ENCODE measurements at regions not wholly inside any gene's neighbourhood (a gene's known extent, or its start where the extent isn't known, plus 50 kb on each side); places are given as distances from the start of the nearest gene placed in this dataset.

DNA sequence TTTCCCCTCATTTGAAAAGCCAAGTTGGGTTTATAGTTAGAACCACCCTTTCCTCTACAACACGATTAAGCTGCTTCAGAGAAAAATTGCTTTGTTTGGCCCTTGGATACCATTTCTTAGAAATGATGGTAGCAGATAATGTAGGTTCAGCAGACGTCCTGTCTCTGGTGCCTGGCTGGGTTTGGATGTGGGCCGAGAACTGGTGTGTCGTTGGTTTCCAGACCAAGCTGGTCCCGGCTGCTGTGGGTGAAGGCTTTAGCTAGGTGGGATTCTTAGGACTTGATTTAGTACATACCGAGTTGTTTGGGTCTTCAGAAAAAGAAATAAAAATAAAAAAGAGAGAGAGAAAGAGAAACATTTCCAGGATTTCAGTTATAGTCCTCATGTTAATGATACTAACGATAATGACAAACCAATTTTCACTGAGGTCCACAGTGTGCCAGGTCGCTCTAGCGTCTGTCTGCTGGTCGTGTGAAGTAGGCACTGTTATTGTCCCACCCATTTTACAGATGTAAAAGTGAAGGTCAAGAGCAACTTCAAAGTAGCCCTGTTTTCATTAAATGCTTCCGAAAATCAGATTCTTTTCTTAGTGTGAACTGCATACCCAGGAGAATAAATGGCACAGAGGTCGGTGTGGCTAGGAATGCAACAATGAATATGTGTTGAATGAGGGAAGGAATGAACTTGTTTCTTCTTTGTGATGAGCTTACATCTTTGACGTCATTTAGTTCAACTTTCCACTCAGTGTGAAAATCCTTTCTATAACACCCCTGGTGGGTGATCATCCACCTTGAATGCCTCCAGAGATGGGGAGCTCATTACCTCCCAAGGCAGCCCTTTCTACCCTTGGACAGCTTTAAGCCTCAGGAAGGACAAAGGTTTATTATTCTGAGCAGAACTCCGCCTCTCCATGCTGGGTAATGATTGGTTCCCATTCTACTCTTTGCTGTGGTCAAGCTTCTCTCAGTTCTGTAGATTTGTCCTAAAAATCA, 115.9 kb downstream of the INHBB start:
- no peak for DNase-seq

DNA sequence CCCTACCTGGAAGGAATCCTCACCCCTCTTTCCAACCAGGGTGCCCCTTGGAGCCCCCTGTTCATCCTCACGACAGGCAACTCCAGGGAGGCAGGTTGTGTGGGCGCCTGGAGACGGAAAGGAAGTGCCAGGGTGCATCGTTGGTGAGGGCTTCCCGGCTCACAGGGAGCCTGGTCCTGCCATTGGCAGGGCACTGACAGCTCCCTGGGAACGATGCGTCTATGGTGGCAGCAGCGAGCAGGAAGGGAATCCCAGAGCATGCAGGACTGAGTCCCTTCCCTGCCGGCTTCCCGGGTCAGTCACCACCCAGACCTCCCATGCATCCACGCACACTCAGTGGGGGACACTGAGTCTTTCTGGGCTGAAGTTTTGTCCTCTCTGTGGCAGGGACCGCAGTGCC, 117.6 kb downstream of the INHBB start:
- no peak for DNase-seq

DNA sequence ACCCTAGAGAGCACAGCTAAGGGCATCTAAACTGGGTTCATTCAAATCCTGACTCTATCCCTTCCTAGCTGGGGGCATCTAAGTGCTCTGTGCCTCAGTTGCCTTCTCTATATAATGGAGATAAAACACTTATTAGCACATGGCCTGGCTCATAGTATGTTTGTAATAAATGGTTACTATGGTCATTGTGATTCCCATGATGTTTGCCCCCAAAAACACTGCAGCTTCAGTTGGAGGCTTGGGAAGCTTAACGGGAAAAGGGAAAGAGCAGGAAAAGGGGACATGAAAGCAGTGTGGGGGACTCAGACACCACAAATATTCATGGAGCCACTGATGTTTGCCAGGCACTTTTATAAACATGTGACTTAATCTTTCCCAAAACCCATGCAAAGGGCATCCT, 118.1 kb downstream of the INHBB start:
- DNase-seq = no peak

DNA sequence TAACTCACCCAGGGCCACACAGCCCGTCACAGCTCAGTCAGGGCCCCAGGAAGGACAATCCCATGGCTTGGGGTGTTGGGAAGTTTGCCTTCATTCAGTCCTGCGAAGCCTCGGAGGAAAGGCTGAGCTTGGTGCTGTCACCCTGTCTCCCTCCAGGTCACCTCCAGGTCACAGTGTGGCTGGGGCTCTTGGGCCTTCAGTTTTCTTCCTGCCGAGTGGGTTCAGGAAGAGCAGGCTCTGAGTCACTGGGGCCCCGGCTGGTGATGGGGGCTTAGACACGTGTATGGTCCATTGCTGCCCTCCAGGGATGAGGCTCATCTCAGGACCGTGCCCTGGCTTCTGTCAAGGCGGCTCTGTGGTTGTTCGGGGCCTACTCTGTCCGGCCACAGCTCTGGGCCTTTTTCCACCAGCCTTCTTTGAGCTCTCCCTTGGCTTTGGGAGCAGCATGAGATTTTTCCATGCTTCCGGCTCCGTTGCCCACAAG, 118.6 kb downstream of the INHBB start:
- no peak for DNase-seq

DNA sequence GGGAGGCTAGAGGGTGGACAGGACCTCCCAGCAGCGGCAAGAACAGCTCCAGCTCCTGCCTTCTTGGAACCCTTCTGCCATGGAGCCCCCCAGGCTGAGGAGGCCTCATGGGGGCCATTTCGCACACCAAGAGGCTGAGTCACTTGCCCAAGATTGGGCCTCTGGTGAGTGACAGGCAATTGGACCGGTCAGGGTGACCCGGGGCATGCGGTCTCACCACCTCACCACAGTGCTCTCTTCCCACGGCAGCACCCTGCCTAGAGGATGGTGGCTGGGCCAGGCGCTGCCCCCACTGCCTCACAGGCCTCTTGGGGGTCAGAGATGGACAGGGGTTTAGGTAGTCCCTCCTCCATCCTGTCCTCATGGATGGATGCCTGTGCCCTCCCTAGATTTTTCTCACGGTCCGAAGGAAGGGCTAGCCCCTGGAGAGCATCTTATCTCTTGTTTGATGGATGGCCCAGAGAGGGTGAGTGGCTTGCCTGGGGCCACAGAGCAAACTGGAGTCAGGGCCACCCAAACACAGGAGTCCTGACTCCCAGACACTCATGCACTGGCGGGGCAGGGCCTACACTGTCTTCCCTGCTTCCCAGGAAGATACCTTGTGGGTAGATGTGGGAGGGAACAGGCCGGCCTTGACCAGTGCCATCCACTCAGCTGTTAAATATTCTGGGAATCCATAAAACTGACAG, 119.2 kb downstream of the INHBB start:
- no peak for DNase-seq

DNA sequence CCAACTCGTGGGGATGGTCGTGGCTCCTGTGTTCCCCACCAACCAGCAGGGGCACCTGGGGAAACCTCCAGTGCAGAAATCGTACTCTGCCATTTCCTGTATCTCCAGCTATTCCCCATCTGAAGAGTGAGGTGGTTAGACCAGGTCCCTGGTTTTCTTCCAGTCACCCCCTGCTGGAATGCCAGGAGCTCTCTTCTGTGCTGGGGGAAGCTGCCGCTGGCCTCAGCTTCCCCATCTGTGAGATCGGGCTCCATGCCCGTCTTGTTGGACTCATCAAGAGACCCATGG, 119.7 kb downstream of the INHBB start:
- DNase-seq = no peak

DNA sequence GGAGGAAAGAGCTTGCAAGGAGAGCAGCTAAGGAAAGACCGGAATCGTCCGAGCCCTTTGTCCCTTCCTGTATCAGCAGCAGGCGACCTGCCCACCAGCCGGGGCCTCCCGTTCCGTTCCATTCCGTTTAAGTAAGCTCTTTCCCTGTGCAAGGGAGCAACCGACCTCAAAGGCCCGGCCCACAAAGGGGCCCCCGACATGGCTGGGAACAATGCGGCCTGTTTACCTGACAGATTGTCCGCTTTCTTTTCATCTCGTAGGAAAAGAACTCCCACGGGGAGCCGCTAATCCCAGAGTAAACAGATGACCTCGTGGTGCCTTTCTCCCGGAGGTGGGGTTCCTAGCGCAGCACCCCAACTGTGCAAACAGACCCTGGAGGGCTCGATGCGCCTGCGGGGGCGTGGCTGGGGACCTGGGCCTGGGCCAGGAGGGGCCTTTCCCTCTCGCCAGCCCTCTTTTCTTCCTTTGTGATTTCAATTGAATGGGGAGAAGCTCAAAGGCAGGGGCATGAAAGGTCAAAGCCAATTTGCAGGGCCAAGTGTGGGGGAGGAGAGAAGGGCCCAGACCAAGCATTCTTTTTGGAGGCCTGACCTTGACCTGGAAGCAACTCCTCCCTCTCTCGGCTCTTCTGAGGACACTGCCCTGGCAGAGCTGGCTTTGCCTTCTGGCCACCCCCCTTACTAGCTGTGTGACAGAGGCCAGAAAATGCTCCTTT, 120.2 kb downstream of the INHBB start:
- DNase-seq = no peak

DNA sequence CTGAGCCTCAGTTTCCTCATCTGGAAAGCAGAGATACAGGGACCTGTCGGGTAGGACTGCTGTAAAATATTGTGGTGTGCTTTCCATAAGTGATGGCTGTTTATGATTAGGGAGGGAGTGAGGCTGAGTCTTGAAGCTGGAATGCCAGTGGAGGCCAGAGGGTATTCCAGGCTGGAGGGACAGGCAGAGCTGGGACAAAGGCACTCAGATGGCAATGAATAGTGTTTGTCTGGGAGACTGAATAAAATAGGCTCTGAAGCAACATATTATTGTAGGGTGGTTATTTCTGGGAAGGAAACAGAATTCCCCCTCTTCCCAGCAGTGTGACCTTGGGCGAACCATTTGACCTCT, 120.7 kb downstream of the INHBB start:
- no peak for DNase-seq

DNA sequence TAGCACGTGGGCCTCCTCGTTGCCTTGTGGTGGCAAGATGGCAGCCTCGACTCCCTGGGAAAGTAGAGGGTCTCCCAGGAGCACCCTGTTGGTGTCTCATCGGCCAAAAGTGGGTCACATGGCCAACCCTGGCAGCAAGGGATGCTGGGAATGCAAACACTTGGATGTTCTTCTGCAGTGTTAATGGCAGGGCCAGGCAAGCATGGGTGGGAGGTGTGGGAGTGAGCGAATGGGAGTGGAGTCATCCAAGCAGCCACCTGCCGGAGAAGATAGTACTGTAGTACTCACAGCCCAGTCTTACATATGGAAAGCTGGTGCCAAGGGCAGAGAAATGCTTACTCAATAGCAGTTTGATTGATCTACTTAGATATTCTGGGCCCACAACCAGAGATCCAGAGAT, 122.2 kb downstream of the INHBB start:
- DNase-seq = no peak

DNA sequence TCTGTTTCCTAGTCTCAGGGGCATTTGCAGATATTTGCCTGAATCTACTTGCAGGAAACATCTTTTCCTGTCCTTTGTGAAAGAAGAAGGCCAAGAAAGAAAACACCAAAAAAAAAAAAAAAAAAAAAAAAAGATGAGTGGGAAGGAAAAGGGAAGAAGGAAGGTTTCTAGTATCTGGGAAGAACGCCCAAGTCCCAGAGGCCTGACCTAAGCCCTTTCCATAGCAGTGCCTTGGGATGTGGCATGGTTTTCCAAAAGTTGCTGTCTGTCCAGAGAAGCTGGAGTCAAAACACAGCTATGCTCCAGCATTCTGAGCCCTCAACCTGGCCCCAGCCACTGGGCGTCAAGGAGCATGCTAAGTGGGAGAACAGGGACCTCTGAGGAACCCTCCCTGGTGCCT, 123.5 kb downstream of the INHBB start:
- no peak for DNase-seq

DNA sequence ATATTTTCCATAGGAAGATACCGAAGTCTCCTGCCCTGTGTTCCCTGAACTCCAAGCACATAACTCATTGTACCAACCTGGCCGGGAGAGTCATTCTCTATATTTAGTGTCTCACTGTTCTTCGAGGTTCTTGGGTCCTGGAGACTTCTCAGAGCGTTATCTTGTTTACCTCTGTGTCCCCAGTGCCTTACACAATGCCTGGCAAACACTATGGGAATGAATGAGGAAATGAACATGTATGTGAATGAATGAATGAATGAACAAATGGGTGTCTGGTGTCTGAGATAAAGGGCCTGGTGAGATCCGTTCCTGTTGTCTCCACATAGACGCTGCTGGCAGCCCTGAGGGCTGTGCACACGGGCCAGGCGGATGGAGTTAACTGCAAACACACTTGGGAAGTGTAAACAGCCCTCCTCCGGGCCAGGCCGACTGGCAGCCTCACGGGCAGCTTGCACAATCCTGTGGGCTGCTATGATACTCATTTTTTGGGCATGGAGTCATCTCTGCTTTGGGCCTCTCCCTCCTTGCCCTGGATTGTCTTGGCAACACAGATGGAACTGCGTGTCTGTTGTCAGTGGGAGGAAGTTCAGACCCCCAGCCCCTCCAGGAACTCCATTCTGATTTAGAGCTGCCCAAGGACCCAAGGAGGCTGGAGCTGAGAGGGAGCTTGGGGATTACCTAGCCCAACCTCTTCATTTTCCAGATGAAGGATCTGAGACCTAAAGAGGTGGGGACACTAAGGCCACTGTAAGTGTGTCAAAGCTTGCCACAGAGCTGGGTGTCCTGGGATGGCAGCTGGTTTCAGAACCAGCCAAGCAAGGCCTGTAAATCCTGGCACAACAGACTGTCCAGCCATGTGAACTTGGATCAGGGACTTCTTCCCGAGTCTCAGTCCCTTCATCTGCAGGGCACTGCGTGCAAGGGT, 124.4 kb downstream of the INHBB start:
- no peak for DNase-seq

DNA sequence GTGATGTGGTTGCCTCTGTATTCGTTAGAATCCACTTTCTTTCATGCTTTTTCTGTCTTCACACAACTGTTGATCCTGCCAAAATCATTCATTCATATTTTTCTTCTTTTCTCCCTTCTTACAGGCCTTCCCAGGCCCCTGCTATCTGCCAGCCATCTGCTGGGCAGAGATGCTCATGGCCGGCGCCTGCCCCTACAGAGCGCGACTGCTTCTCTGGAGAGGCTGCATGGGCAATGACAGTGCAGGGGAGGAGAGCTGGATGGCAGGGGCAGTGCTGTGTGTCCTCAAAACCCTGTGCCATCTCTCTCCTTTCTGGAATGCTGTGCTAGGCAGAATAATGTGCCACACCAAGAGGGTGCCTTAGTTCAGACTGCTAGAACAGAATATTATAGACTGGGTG, 125.2 kb downstream of the INHBB start:
- no peak for DNase-seq

DNA sequence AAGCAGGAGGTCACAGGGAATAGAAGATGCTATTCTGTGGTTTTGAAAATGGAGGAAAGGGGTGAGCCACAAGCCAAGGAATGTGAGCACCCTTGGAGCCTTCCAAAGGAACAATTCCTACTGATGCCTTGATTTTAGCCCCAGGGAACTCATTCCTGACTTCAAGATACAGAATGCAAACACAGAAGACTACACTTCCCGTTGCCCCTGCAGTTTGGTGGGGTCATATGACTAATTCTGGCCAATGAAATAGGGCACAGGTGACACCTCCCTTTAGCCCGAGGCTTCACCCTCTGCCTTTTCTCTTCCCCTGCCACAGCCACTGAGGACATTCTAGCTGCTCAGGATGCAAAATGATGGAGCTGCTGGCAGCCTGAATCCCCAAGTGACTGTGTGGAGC, 126.1 kb downstream of the INHBB start:
- no peak for DNase-seq

DNA sequence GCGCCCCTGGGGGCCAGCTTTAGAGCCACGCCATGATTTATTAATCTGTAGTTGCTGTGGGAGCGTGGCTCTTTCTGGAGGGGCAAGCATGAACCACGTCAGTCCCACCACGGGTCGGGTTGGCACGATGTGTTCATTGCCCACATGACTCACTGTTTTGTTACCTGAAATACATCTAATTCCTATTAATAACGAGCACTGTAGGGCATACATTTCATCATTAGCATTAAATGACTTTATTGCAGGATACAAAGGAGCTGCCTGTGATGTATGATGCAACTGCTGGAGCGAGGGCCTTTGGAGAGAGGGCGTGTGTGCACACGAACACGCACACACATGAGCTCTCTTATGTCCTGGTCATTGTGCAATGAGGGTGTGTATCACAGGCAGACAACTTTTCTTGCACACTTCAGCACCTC, 127.0 kb downstream of the INHBB start:
- no peak for DNase-seq

DNA sequence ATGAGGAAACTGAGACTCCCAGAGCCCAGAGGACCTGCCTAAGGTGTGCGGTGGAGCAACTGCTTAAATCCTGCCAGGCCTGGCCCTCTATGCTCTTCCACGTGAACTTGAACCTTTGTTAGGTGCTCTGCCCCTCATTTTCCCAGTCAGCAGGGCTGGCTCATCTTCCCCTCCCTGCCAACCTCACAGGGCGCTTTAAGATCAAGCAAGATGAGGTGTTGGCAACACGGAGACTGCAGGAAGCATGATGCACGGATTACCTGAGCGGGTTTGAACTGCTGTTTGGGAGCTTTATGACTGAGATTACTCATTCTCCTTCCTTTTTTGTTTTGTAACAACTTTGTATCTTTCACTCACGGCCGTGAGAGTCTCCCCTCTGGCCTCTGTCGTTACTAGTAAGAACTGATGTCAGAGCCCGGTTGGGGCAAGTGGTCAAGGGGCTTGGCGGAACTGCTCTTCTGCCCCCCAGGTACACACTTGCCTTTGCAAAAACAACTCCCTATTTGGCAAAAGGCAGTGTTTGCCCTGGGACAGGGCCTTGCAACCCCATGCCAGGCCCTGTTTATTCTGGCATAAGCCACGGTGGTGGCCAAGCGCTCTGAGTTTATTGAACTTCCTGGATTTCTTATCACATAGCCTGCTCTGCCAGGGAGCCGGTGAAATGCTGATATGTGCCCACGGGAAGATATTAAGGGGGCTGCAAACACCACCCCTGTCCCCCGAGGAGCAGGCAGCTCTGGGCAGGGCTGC, 127.8 kb downstream of the INHBB start:
- no peak for DNase-seq

DNA sequence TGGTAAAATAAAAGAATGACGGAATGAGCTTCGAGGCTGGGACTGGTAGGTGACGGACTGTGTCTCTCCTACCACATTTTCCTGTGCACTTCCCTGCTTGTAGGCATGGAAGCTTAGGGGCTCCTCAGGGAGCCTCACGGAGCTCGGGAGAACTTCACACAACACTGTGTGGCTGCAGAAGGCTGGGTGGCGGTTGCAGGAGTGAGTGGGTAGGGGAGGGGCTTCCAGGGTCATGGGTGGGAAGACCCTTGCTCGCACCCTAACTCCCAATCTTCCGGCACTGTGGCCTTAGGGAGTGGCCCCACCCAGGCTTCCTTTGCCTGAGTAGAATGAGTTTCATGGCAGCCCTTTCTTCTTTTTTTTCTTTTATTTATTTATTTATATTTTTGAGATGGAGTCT, 128.6 kb downstream of the INHBB start:
- no peak for DNase-seq

DNA sequence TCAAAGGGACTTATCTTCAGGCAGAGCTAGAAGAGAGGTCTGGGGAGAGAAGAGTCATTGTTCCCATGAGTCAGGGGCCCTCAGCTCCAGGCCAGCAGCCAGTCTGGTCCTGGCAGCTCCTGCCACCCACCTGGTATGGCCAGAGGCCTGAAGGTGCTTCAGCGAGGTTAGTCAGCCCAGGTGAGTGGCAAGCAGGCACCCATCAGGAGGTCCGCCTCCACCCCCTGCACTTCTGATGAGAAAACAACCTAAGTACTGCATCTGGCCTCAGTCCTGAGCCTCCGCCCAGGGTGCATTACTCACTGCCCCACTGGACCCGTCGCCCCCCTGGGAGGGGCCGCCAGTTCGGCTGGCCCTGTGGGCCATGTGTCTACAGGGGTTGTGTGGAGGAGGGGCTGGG, 130.2 kb downstream of the INHBB start:
- DNase-seq = no peak

DNA sequence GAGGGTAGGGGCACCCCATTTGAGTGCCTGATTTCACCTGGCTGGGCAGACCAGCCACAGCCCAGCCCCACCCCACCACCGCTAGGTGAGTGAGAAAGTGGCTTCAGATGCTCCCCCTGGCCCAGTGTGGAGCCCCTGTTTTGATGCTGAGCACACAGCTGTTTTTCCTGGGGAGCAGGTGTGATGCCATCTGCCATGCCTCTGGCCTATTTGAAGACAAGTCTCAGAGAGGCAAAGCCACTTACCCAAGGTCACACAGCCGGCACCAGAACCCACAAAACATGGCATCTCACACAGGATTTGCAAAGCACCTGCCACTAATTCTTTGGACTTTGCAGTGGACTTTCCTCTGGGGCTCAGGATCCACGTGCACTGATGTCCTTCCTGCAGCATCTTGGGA, 131.3 kb downstream of the INHBB start:
- no peak for DNase-seq

DNA sequence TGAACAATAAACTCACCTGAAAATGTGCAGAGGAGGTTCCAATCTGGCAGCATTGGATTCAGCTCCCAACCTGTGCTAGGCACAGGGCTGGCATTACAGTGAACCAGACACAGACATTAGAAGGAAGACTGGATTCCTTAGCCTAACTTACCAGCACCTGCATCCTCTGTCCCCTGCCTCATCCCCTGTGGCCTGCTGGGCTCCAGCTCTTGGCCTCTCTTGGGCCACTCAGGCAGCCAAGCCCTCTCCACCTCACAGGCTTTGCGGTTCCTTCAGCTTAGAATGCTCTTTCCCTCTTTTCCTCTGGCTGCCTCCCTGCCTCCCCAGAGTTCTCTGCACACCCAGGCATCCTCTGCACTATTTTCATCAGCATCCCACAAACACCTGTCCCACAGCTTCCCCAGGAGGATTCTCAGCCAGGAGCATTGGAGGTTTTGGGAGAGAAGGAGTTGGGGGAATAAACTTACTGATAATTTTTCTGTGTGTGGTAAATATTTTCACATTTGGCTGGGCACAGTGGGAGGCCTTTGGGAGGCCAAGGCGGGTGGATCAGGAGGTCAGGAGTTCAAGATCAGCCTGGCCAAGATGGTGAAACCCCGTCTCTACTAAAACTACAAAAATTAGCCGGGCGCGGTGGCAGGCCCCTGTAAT, 132.0 kb downstream of the INHBB start:
- DNase-seq = no peak

DNA sequence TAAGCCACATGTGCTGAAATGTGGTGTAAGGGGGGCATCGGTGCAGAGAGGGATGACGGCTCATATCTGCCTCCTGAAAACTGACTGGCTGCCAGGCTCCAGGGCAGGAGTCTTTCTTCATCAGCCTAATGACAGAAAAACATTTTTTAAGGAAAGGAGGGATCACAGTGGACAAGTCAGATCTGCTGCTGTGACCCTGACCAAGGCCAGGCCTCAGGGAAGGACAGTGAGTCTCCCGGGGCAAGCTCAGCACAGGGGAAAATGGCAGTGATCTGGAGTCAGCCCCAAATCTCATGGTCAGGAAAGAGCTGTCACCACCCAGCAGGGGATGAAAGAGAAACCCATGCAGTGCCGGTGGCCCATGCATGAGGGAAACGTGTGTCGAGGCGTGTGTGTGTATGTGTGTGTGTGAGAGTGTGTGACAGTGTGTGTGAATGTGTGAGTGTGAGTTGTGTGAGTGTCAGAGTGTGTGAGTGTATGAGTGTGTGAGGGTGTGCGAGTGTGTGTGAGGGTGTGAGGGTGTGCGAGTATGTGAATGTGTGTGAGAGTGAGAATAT, 134.5 kb downstream of the INHBB start:
- no peak for DNase-seq

DNA sequence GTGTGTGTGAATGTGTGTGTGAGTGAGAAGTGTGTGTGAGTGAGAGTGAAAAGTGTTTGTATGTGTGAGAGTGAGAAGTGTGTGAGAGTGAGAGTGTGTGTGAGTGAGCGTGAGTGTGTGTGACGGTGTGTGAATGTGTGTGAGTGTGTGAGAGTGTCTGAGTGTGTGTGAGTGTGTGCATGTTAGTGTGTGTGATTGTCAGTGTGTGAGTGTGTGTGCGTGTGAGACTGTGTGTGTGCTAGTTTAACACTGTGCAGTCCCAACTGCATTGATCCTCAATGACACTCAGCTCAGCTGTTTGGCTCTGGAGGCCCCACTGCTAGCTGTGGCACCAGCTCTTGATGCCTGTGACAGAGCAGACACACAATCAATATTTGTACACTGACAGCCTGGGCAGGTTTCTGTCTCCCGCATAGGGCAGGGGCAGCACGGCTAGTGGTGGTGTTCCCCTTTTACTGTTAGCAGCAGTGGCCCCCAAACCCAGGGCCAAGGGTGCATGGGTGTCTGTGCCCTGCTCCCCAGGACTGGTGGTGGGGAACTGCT, 135.0 kb downstream of the INHBB start:
- no peak for DNase-seq
